Right atrium auricular region (tissue), 2 donors: ENCODE measurements at regions not wholly inside any gene's neighbourhood (a gene's known extent, or its start where the extent isn't known, plus 50 kb on each side); places are given as distances from the start of the nearest gene placed in this dataset.

Source experiments
- DNase-seq: peaks from one replicate; pipeline ENCODE4 v3.0.0-alpha.2; 2019; ENCODE audit warnings: low spot score
- H3K27ac ChIP-seq, 2 donors: fragments of 200-600 bp; sonication (generic); 1 replicate in 1 of 2; 2 replicates in 1 of 2; pipeline ENCODE4 v1.5.1; 2016 to 2019
- H3K27me3 ChIP-seq, 2 donors: fragments of 200-600 bp; sonication (generic); one replicate each; pipeline versions ENCODE4 v1.5.1 to v1.6.0; 2017 to 2019
- H3K36me3 ChIP-seq: fragments of 200-600 bp; sonication (generic); one replicate; pipeline ENCODE4 v1.5.1; 2016
- H3K4me1 ChIP-seq, 2 donors: fragments of 200-600 bp; sonication (generic); one replicate each; pipeline versions ENCODE4 v1.5.1 to v1.6.0; 2017 to 2019
- H3K4me3 ChIP-seq, 2 donors: fragments of 200-600 bp; sonication (generic); 1 replicate in 1 of 2; 2 replicates in 1 of 2; pipeline ENCODE4 v1.5.1; 2017 to 2019; ENCODE audit warnings: mild to moderate bottlenecking in 1 of 2, moderate library complexity in 1 of 2
- H3K9me3 ChIP-seq, 2 donors: fragments of 200-600 bp; sonication (generic); one replicate each; pipeline ENCODE4 v1.5.1; 2019
- CTCF ChIP-seq, 2 donors: fragments of 200-600 bp; sonication (generic); IDR thresholded peaks; one replicate each; pipeline ENCODE4 v1.5.1; 2019; ENCODE audit warnings: antibody characterized with exemption in 2 of 2

GRCh38 chr2:134154246-134154645 lies 99.6 kb upstream of the MGAT5 start:
- H3K27ac ChIP-seq: peak overlapping the region in 1 of 2 donors; percentile 45
- H3K4me1 ChIP-seq: peaks cover 0 to 50% of the 10 kb centered on the region in 2 donors
- no peaks in the 10 kb centered on the region for H3K9me3 ChIP-seq
- DNase-seq: no peak
- TF ChIP-seq CTCF (IDR thresholded peaks at IDR 0.05): no peak
- no peaks in the 10 kb centered on the region for H3K36me3 ChIP-seq
- H3K27me3 ChIP-seq: no peaks in the 10 kb centered on the region
- H3K4me3 ChIP-seq: no peak overlapping the region

GRCh38 chr2:134155134-134155533 lies 98.7 kb upstream of the MGAT5 start:
- H3K27ac ChIP-seq: peak overlapping the region in 1 of 2 donors; percentile 5
- no peaks in the 10 kb centered on the region for H3K9me3 ChIP-seq
- DNase-seq: no peak
- peaks cover 0 to 55% of the 10 kb centered on the region in 2 donors for H3K4me1 ChIP-seq
- no peak for TF ChIP-seq CTCF (IDR thresholded peaks at IDR 0.05)
- H3K4me3 ChIP-seq: no peak overlapping the region
- no peaks in the 10 kb centered on the region for H3K36me3 ChIP-seq
- H3K27me3 ChIP-seq: no peaks in the 10 kb centered on the region

- DNase-seq: no peak
- H3K27me3 ChIP-seq: no peaks in the 10 kb centered on the region
- H3K9me3 ChIP-seq: no peaks in the 10 kb centered on the region
- peaks cover 2 to 75% of the 10 kb centered on the region in 2 donors for H3K4me1 ChIP-seq
- peak overlapping the region; percentile 11 to 24 for H3K27ac ChIP-seq
- no peaks in the 10 kb centered on the region for H3K36me3 ChIP-seq
- no peak for TF ChIP-seq CTCF (IDR thresholded peaks at IDR 0.05)
- no peak overlapping the region for H3K4me3 ChIP-seq
Measured at GRCh38 chr2:134158295-134158694, 95.6 kb upstream of the MGAT5 start.

GRCh38 chr2:134161170-134161547 lies 92.7 kb upstream of the MGAT5 start:
- Histone ChIP-seq H3K27me3 (no peaks in the 10 kb centered on the region), H3K36me3 (no peaks in the 10 kb centered on the region), H3K4me3 (no peak overlapping the region), H3K4me1 (peaks cover 2 to 59% of the 10 kb centered on the region in 2 donors), H3K9me3 (no peaks in the 10 kb centered on the region), H3K27ac (peak overlapping the region in 1 of 2 donors; percentile 31)
- no peak for TF ChIP-seq CTCF (IDR thresholded peaks at IDR 0.05)
- no peak for DNase-seq

GRCh38 chr2:134163336-134163735 lies 90.5 kb upstream of the MGAT5 start:
- no peak overlapping the region for H3K4me3 ChIP-seq
- H3K36me3 ChIP-seq: no peaks in the 10 kb centered on the region
- H3K27ac ChIP-seq: no peak overlapping the region
- no peak for DNase-seq
- H3K4me1 ChIP-seq: peaks cover 2 to 51% of the 10 kb centered on the region in 2 donors
- TF ChIP-seq CTCF (IDR thresholded peaks at IDR 0.05): no peak
- no peaks in the 10 kb centered on the region for H3K27me3 ChIP-seq
- H3K9me3 ChIP-seq: no peaks in the 10 kb centered on the region

GRCh38 chr2:134164306-134164705 lies 89.6 kb upstream of the MGAT5 start:
- Histone ChIP-seq H3K27me3 (no peaks in the 10 kb centered on the region), H3K9me3 (no peaks in the 10 kb centered on the region), H3K27ac (no peak overlapping the region), H3K4me1 (peaks cover 2 to 42% of the 10 kb centered on the region in 2 donors), H3K36me3 (no peaks in the 10 kb centered on the region), H3K4me3 (no peak overlapping the region)
- no peak for DNase-seq
- TF ChIP-seq CTCF (IDR thresholded peaks at IDR 0.05): no peak
